ENCODE measurements at regions not wholly inside any gene's neighbourhood (a gene's known extent, or its start where the extent isn't known, plus 50 kb on each side); places are given as distances from the start of the nearest gene placed in this dataset.

- no peak for TF ChIP-seq CTCF (IDR thresholded peaks at IDR 0.05; ENCODE audit: unreplicated experiment in 3 of 3)
- peaks cover 4% of the 10 kb centered on the region for H3K27me3 Mint-ChIP-seq (ENCODE audit: low read depth)
- H3K36me3 Mint-ChIP-seq (ENCODE audit: low read depth), result no peaks in the 10 kb centered on the region
- H3K4me1 Mint-ChIP-seq, result no peaks in the 10 kb centered on the region
- no peaks in the 10 kb centered on the region for H3K9me3 Mint-ChIP-seq
- H3K4me3 Mint-ChIP-seq, result no peak overlapping the region
- no peak overlapping the region for H3K27ac Mint-ChIP-seq
These were observed 201.4 kb upstream of the SNX7 start for GRCh38 chr1:98460136-98460535.

- Mint-ChIP-seq H3K27me3 (ENCODE audit: low read depth) (peaks cover 2% of the 10 kb centered on the region), H3K27ac (no peak overlapping the region), H3K9me3 (no peaks in the 10 kb centered on the region), H3K36me3 (ENCODE audit: low read depth) (no peaks in the 10 kb centered on the region), H3K4me3 (no peak overlapping the region), H3K4me1 (no peaks in the 10 kb centered on the region)
- TF ChIP-seq CTCF (IDR thresholded peaks at IDR 0.05; ENCODE audit: unreplicated experiment in 3 of 3), result no peak
These were observed 202.0 kb upstream of the SNX7 start for GRCh38 chr1:98459486-98459870.

GRCh38 chr1:98458511-98459485 lies 202.7 kb upstream of the SNX7 start:
- Mint-ChIP-seq H3K4me3 (no peak overlapping the region), H3K9me3 (no peaks in the 10 kb centered on the region), H3K27me3 (ENCODE audit: low read depth) (no peaks in the 10 kb centered on the region), H3K4me1 (no peaks in the 10 kb centered on the region), H3K27ac (no peak overlapping the region), H3K36me3 (ENCODE audit: low read depth) (no peaks in the 10 kb centered on the region)
- TF ChIP-seq CTCF (IDR thresholded peaks at IDR 0.05; ENCODE audit: unreplicated experiment in 3 of 3), result no peak

- Mint-ChIP-seq H3K27me3 (ENCODE audit: low read depth) (no peaks in the 10 kb centered on the region), H3K27ac (no peak overlapping the region), H3K4me1 (no peaks in the 10 kb centered on the region), H3K9me3 (no peaks in the 10 kb centered on the region), H3K36me3 (ENCODE audit: low read depth) (no peaks in the 10 kb centered on the region), H3K4me3 (no peak overlapping the region)
- TF ChIP-seq CTCF (IDR thresholded peaks at IDR 0.05; ENCODE audit: unreplicated experiment in 3 of 3), result no peak
These were observed 204.3 kb upstream of the SNX7 start for GRCh38 chr1:98457248-98457647.

- no peak for TF ChIP-seq CTCF (IDR thresholded peaks at IDR 0.05; ENCODE audit: unreplicated experiment in 3 of 3)
- Mint-ChIP-seq H3K36me3 (ENCODE audit: low read depth) (no peaks in the 10 kb centered on the region), H3K27me3 (ENCODE audit: low read depth) (no peaks in the 10 kb centered on the region), H3K27ac (no peak overlapping the region), H3K9me3 (no peaks in the 10 kb centered on the region), H3K4me1 (no peaks in the 10 kb centered on the region), H3K4me3 (no peak overlapping the region)
These were observed 206.9 kb upstream of the SNX7 start for GRCh38 chr1:98454666-98455065.

GRCh38 chr1:98453066-98453465 lies 208.5 kb upstream of the SNX7 start:
- TF ChIP-seq CTCF (IDR thresholded peaks at IDR 0.05; ENCODE audit: unreplicated experiment in 3 of 3), result no peak
- Mint-ChIP-seq H3K36me3 (ENCODE audit: low read depth) (no peaks in the 10 kb centered on the region), H3K9me3 (peaks cover 3% of the 10 kb centered on the region), H3K27ac (no peak overlapping the region), H3K4me1 (no peaks in the 10 kb centered on the region), H3K27me3 (ENCODE audit: low read depth) (no peaks in the 10 kb centered on the region), H3K4me3 (no peak overlapping the region)

All from nephron (organoid).